HUES48 (cell line): ENCODE measurements at regions not wholly inside any gene's neighbourhood (a gene's known extent, or its start where the extent isn't known, plus 50 kb on each side); places are given as distances from the start of the nearest gene placed in this dataset.
A peak's percentile ranks its signal among the peaks of the same experiment; 100 is the strongest.

Source experiments
- H3K27ac ChIP-seq: one replicate; pipeline ENCODE4 v1.7.0; 2013; ENCODE audit warnings: low read depth, low read length, inconsistent platforms
- H3K27me3 ChIP-seq: 2 replicates; pipeline ENCODE4 v1.6.1; 2013; ENCODE audit warnings: mild to moderate bottlenecking, low read length; ENCODE audit not compliant: control insufficient read depth, insufficient read depth
- H3K36me3 ChIP-seq: 2 replicates; pipeline ENCODE4 v1.6.1; 2013; ENCODE audit warnings: low read length; ENCODE audit not compliant: control insufficient read depth, insufficient read depth
- H3K4me1 ChIP-seq: 2 replicates; pipeline ENCODE4 v1.6.1; 2013; ENCODE audit warnings: mild to moderate bottlenecking, low read length; ENCODE audit not compliant: control insufficient read depth, insufficient read depth
- H3K4me3 ChIP-seq: 2 replicates; pipeline ENCODE4 v1.5.1; 2013; ENCODE audit warnings: mild to moderate bottlenecking, low read depth, low read length
- H3K9ac ChIP-seq: 2 replicates; pipeline ENCODE4 v1.6.1; 2013; ENCODE audit warnings: mild to moderate bottlenecking, low read depth, low read length, moderate library complexity
- H3K9me3 ChIP-seq: 2 replicates; pipeline ENCODE4 v1.6.1; 2013; ENCODE audit warnings: low read length; ENCODE audit not compliant: control insufficient read depth, insufficient read depth

DNA sequence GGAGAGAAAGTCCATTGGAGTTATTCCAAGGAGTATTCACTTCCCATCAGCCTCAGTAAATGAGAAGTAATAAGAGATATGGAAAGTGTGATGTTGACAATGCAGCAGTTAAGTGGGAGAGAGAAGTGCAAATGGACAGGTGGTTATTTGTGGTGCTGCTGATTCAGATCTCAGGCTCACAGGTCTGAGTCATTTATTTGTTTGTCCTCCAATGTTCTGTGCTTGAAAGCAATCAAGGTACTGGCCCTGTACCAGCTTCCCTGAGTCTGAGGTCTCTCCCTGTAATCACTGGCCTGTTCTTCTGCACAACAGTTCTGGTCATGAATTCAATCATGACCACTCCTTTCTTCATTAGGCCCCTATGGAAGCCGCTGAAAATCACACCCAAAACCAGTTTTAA is 827.7 kb downstream of the MAFB start:
- Histone ChIP-seq H3K4me3 (no peak overlapping the region), H3K9me3 (no peaks in the 10 kb centered on the region), H3K9ac (no peak overlapping the region), H3K36me3 (no peaks in the 10 kb centered on the region), H3K4me1 (no peaks in the 10 kb centered on the region), H3K27ac (no peak overlapping the region), H3K27me3 (no peaks in the 10 kb centered on the region)

DNA sequence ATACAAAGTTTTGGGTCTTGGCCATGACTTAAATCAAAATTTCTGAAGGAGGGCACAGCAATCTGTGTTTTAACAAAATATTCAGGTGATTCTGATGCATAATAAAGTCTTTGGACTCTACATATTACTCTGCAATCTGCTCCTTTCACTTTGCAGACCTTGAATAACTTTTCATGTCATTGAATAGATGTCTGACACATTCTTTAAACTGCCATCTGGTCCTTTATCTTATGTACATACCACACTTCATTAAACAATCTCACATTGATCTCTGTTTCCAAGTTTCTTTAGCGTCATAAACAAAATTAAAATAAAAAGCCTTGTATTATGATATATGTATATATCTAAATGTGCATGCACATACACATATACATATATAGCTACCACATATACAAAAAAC is 831.2 kb downstream of the MAFB start:
- peaks cover 14% of the 10 kb centered on the region for H3K4me1 ChIP-seq
- no peaks in the 10 kb centered on the region for H3K27me3 ChIP-seq
- no peak overlapping the region for H3K4me3 ChIP-seq
- H3K36me3 ChIP-seq: no peaks in the 10 kb centered on the region
- H3K9ac ChIP-seq: no peak overlapping the region
- no peaks in the 10 kb centered on the region for H3K9me3 ChIP-seq
- H3K27ac ChIP-seq: no peak overlapping the region

DNA sequence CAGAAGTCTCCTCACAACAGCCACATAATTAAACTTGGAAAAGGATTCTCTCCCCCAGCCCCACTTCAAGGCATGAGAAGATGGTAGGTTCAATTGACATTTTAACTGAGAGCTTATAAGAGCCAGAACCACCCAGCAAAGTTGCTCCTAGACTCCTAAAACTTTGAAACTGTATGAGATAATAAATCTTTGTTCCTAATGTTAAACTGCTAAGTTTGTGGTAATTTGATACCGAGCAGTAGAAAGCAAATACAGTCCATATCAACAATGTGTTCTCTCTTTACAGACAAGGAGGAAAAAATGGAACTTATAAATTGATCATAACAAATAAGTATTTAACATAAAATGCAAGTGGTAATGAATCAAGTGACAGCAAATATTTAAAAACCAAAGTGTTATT is 831.8 kb downstream of the MAFB start:
- H3K4me3 ChIP-seq: no peak overlapping the region
- no peak overlapping the region for H3K9ac ChIP-seq
- no peaks in the 10 kb centered on the region for H3K27me3 ChIP-seq
- H3K4me1 ChIP-seq: peaks cover 16% of the 10 kb centered on the region
- no peaks in the 10 kb centered on the region for H3K36me3 ChIP-seq
- H3K27ac ChIP-seq: no peak overlapping the region
- H3K9me3 ChIP-seq: no peaks in the 10 kb centered on the region

DNA sequence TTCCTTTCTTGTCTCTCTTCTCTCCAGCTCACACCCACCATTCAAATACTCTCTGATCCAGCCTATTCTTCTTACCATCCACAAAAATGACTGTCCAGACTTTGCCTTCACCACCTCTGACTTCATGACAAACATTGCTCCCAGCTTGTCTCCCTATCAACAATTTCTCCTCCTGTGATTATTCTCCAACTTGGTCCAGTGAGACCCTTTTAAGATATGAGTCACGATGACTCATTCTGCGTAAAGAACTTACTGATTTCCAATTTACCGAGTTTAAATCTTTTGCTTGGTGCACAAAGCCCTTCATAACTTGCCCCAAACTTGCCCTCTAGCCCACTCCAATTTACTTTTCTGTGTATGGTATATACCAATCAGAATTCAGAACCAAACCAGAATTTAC is 833.2 kb downstream of the MAFB start:
- no peaks in the 10 kb centered on the region for H3K36me3 ChIP-seq
- no peak overlapping the region for H3K9ac ChIP-seq
- H3K4me3 ChIP-seq: no peak overlapping the region
- H3K4me1 ChIP-seq: peaks cover 16% of the 10 kb centered on the region
- H3K27me3 ChIP-seq: no peaks in the 10 kb centered on the region
- no peaks in the 10 kb centered on the region for H3K9me3 ChIP-seq
- no peak overlapping the region for H3K27ac ChIP-seq

DNA sequence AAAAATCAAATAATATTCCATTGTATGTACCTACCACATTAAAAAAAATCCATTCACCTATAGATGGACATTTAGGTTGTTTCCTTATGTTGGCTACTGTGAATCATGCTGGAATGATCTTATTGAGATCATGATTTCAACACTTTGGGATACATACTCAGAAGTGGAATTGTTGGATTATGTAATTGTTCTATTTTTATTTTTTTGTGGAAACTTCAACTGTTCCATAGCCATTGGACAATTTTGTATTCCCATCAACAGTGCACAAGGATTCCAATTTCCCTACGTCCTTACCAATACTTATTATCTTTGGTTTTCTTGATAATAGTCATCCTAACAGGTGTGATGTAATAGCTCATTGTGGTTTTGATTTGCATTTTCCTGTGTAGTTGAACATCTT is 834.0 kb downstream of the MAFB start:
- Histone ChIP-seq H3K4me1 (peaks cover 16% of the 10 kb centered on the region), H3K27me3 (no peaks in the 10 kb centered on the region), H3K27ac (no peak overlapping the region), H3K4me3 (no peak overlapping the region), H3K36me3 (no peaks in the 10 kb centered on the region), H3K9me3 (no peaks in the 10 kb centered on the region), H3K9ac (no peak overlapping the region)

DNA sequence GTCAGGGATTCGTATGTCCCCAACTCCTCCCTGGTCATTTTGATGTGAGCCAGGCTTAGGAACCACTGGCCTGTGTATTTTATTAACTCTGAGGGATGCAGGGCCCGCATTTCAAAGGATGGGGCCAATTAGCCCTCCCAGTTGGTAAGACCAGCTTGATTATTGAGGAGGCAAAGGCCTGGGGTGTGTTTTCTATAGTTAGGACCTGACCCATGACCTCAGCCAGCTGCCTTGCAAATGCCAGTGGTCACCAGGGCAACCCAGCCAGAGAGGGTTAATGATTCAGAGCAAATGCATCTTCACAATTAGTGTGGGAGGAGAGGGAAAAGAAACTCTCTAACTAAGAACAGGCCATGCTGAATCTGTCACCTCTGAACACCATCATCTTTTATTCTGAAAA is 835.4 kb downstream of the MAFB start:
- peak overlapping the region; percentile 67 for H3K27ac ChIP-seq
- no peaks in the 10 kb centered on the region for H3K27me3 ChIP-seq

DNA sequence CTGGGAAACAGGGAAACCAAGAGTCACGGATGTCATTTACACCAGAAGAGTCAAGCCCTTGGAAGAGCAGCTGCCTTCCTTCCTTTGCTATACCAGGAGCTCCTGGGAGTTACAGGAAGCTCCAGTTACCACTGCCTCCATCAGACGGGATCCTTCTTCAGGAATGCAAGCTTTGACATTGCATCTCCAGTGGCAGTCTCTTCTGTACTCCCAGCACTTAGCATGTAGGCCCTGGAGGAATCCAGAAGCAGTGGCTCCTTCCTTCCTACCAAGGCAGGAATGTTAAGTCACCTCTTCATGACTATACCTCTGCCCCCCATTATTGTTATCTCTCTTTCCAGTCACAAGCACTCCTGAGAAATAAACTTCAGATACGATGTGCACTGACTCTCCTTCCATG is 836.0 kb downstream of the MAFB start:
- Histone ChIP-seq H3K4me1 (peaks cover 16% of the 10 kb centered on the region), H3K9me3 (no peaks in the 10 kb centered on the region), H3K36me3 (no peaks in the 10 kb centered on the region), H3K9ac (no peak overlapping the region), H3K27ac (peak overlapping the region; percentile 54), H3K27me3 (no peaks in the 10 kb centered on the region), H3K4me3 (no peak overlapping the region)

More for the DNA sequence above, 835.4 kb downstream of the MAFB start:
- Histone ChIP-seq H3K4me1 (peaks cover 16% of the 10 kb centered on the region), H3K9ac (no peak overlapping the region), H3K4me3 (no peak overlapping the region), H3K36me3 (no peaks in the 10 kb centered on the region), H3K9me3 (no peaks in the 10 kb centered on the region)

DNA sequence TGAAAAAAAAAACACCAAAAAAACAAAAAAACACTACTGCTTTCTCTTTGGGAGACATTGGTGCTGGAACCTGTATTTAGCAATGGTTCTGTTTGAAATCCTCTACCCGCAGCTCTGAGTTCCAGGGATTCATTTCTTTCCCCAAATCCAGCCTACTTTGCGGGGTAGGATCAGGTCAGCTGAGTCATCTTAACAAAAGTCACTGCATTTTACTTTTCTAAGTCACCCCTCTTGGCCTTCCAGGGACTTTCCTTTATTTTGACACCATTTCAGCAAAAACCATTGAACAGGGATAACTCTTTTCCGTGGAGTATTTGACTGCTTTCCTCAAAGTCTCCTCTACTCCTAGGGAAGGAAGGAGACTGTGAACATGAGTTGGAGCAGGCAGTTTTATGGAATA is 837.6 kb downstream of the MAFB start:
- Histone ChIP-seq H3K4me3 (no peak overlapping the region), H3K27ac (no peak overlapping the region), H3K9ac (no peak overlapping the region), H3K36me3 (no peaks in the 10 kb centered on the region), H3K9me3 (no peaks in the 10 kb centered on the region), H3K27me3 (no peaks in the 10 kb centered on the region), H3K4me1 (peaks cover 16% of the 10 kb centered on the region)

DNA sequence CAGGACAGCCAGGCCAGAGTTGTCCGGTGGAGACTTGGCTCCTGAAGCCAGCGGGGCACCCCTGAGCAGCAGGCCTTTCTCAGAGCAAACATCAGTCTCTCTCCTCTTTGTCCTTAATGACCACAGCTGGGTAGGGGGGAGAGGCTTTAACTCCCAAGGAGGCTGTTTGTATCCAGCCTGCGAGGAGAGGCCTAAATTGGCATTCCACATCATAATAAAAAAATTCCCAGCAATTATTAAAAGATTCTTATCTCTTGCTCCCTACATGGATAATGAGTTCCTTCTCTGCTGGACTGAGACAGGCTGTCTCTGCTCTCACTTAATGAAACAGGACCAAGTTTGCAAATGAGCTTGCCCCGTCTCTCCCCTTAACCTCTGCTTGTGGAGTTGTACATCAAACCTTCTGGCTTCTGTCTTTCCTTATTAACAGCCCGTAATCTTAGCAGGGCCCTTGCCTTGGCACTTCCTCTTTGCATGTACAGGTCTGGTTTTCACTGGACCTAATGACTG is 838.2 kb downstream of the MAFB start:
- H3K9me3 ChIP-seq: no peaks in the 10 kb centered on the region
- no peak overlapping the region for H3K27ac ChIP-seq
- no peaks in the 10 kb centered on the region for H3K27me3 ChIP-seq
- no peak overlapping the region for H3K9ac ChIP-seq
- no peaks in the 10 kb centered on the region for H3K36me3 ChIP-seq
- H3K4me1 ChIP-seq: peaks cover 16% of the 10 kb centered on the region
- no peak overlapping the region for H3K4me3 ChIP-seq

DNA sequence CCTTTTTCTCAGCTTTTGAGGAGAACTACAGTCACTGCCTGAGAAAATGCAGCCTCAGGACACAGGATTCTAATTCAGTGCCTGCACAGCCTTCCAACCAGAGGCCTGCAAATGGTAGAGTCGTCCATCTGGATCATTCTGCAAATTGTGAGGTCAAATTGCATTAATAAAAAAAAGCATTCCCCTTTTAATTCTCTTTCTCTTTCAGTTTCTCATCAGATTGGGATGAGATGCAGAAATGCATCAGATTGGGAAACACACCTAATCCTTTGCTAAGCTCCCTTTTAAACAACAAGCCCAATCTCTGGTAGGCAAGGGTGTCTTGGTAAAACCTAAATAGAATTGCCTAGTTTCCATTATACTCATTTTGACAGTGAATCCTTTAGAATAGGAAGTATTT is 838.8 kb downstream of the MAFB start:
- Histone ChIP-seq H3K27me3 (no peaks in the 10 kb centered on the region), H3K27ac (no peak overlapping the region), H3K4me1 (peaks cover 16% of the 10 kb centered on the region), H3K9me3 (no peaks in the 10 kb centered on the region), H3K9ac (no peak overlapping the region), H3K4me3 (no peak overlapping the region), H3K36me3 (no peaks in the 10 kb centered on the region)

DNA sequence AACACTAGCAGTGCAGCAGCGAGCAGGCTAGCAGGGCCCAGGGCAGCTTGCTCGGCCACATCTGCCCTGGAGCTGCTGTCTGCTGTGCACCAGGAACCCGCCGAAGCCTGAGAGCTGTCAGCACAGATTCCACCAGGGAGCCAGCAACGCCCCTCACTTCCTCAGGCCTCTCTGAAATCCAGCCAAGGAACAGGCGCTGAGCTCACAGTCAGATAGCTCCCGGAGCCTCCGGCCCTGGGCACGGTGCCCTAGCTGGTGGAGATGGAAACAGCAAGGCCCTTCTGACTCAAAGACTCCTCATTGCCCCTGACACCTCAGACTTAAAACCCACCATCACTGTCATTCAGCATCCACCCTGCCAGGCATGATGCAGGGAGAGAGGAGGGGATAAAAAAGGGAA is 839.4 kb downstream of the MAFB start:
- H3K9ac ChIP-seq: no peak overlapping the region

DNA sequence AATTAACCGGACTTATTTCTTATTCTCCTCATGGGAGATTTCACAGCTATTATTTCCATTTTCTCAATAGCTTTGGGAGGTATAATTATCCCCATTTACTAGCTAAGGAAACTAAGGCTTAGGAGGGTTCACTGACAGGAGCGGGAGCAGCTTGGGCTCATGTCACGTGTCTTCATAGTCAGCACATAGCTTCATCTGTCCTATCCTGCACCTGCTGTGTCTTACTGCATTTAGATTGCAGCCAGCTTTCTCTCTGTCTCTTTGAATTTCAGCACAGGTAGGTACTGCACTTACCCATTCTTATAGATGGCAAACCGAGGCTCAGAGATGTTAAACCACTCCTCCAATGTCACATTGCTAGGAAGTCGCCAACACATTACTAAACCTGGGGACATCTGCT is 839.9 kb downstream of the MAFB start:
- H3K27ac ChIP-seq: no peak overlapping the region

More for the DNA sequence above, 839.4 kb downstream of the MAFB start:
- H3K9me3 ChIP-seq: no peaks in the 10 kb centered on the region
- H3K4me1 ChIP-seq: peaks cover 16% of the 10 kb centered on the region
- no peak overlapping the region for H3K4me3 ChIP-seq
- no peak overlapping the region for H3K27ac ChIP-seq
- no peaks in the 10 kb centered on the region for H3K36me3 ChIP-seq
- no peaks in the 10 kb centered on the region for H3K27me3 ChIP-seq

More for the DNA sequence above, 839.9 kb downstream of the MAFB start:
- no peaks in the 10 kb centered on the region for H3K27me3 ChIP-seq
- no peaks in the 10 kb centered on the region for H3K36me3 ChIP-seq
- peaks cover 15% of the 10 kb centered on the region for H3K4me1 ChIP-seq
- H3K9ac ChIP-seq: no peak overlapping the region
- H3K4me3 ChIP-seq: no peak overlapping the region
- H3K9me3 ChIP-seq: no peaks in the 10 kb centered on the region
